ENCODE measurements at regions not wholly inside any gene's neighbourhood (a gene's known extent, or its start where the extent isn't known, plus 50 kb on each side); places are given as distances from the start of the nearest gene placed in this dataset.

GRCh38 chr14:98622208-98623051 lies 649.6 kb downstream of the BCL11B start:
- H3K27ac ChIP-seq = no peak overlapping the region

DNA sequence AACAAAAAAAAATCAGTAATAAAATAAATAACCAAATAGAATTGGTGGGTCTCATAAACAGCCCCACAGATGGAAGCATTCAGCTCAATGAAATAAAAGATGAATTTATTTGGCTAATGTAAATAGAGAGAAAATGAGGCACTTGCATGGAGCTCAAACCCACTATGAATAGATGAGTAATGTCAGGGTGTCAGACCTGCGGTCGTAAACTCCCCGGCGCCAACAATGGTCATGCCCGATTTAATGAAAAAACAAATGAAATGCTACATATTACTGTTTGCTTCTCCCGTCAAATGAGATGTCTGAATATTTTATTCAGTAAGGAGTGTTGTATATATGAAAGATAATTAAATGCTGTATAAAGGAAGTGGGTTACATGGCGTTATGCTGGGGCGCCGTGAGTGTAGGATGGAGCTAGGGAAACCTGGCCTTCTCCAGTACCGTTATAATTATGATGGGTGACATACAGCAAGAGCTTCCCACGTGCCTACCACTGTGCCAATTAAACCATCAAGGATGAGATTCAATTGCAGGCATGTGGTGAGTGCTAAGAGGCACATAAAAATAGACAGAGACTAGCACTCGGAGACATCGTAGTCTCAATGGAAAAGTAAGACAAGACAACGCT lies 648.1 kb downstream of the BCL11B start:
- H3K9me3 ChIP-seq (ENCODE audit: severe bottlenecking) = no peaks in the 10 kb centered on the region
- no peaks in the 10 kb centered on the region for H3K36me3 ChIP-seq
- no peak overlapping the region for H3K4me3 ChIP-seq (ENCODE audit: low read depth, low read length)
- TF ChIP-seq CTCF (IDR thresholded peaks at IDR 0.05; ENCODE audit: low read depth, low read length) = no peak
- H3K27ac ChIP-seq = no peak overlapping the region
- H3K27me3 ChIP-seq (ENCODE audit: insufficient read depth, low read depth, severe bottlenecking) = peaks cover 50% of the 10 kb centered on the region
- DNase-seq = no peak

More at GRCh38 chr14:98622208-98623051, 649.6 kb downstream of the BCL11B start:
- no peak for DNase-seq
- Histone ChIP-seq H3K9me3 (ENCODE audit: severe bottlenecking) (no peaks in the 10 kb centered on the region), H3K27me3 (ENCODE audit: insufficient read depth, low read depth, severe bottlenecking) (peaks cover 52% of the 10 kb centered on the region), H3K4me3 (ENCODE audit: low read depth, low read length) (no peak overlapping the region), H3K36me3 (no peaks in the 10 kb centered on the region)
- TF ChIP-seq CTCF (IDR thresholded peaks at IDR 0.05; ENCODE audit: low read depth, low read length) = no peak

GRCh38 chr14:98633380-98633779 lies 638.6 kb downstream of the BCL11B start:
- Histone ChIP-seq H3K9me3 (ENCODE audit: severe bottlenecking) (no peaks in the 10 kb centered on the region), H3K27ac (no peak overlapping the region), H3K4me3 (ENCODE audit: low read depth, low read length) (no peak overlapping the region), H3K27me3 (ENCODE audit: insufficient read depth, low read depth, severe bottlenecking) (peaks cover 59% of the 10 kb centered on the region), H3K36me3 (no peaks in the 10 kb centered on the region)
- DNase-seq = no peak
- TF ChIP-seq CTCF (IDR thresholded peaks at IDR 0.05; ENCODE audit: low read depth, low read length) = no peak

- H3K36me3 ChIP-seq = no peaks in the 10 kb centered on the region
- no peak for DNase-seq
- H3K27ac ChIP-seq = no peak overlapping the region
- no peaks in the 10 kb centered on the region for H3K9me3 ChIP-seq (ENCODE audit: severe bottlenecking)
- TF ChIP-seq CTCF (IDR thresholded peaks at IDR 0.05; ENCODE audit: low read depth, low read length) = no peak
- H3K4me3 ChIP-seq (ENCODE audit: low read depth, low read length) = no peak overlapping the region
- H3K27me3 ChIP-seq (ENCODE audit: insufficient read depth, low read depth, severe bottlenecking) = peaks cover 59% of the 10 kb centered on the region
These were observed 637.8 kb downstream of the BCL11B start for GRCh38 chr14:98634043-98634820.

DNA sequence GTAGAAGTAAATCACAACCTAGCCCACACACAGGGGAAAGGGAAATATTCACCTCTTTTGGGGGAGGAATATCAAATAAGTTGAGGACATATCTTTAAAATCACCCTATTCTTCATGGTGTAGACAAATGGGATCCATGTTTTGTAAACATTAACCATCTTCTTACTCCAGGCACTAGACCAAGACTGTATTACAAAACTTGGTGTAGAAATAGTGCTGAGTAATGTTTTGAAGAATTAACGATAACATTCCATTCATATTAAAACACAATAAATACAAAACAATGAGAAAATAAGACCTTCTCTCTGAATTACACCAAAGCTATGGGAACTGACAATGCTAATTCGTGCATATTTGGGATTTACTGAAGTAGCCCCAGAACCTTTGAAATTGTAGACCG lies 633.6 kb downstream of the BCL11B start:
- Histone ChIP-seq H3K36me3 (no peaks in the 10 kb centered on the region), H3K4me3 (ENCODE audit: low read depth, low read length) (no peak overlapping the region), H3K27me3 (ENCODE audit: insufficient read depth, low read depth, severe bottlenecking) (peaks cover 47% of the 10 kb centered on the region), H3K27ac (no peak overlapping the region), H3K9me3 (ENCODE audit: severe bottlenecking) (no peaks in the 10 kb centered on the region)
- TF ChIP-seq CTCF (IDR thresholded peaks at IDR 0.05; ENCODE audit: low read depth, low read length) = no peak
- DNase-seq = no peak
